MM.1S (cell line): ENCODE measurements at regions not wholly inside any gene's neighbourhood (a gene's known extent, or its start where the extent isn't known, plus 50 kb on each side); places are given as distances from the start of the nearest gene placed in this dataset.

Experiments
- EZH2 ChIP-seq: fragments of 300-600 bp; sonication (generic); optimal IDR thresholded peaks from 2 replicates; pipeline ENCODE3; 2017; ENCODE audit warnings: low read depth, mild to moderate bottlenecking, antibody characterized with exemption, low read length, mixed read lengths
- EZH2phosphoT487 ChIP-seq: fragments of 300-600 bp; sonication (generic); IDR thresholded peaks from 2 replicates; pipeline ENCODE4 v1.6.1; 2018; ENCODE audit warnings: antibody characterized with exemption, low read length
- TF ChIP-seq, protein P1 (sequence below): fragments of 300-600 bp; sonication (generic); IDR thresholded peaks from 2 replicates; pipeline ENCODE4 v1.5.1; 2016; ENCODE audit warnings: antibody characterized with exemption, low read length, mixed read lengths

DNA sequence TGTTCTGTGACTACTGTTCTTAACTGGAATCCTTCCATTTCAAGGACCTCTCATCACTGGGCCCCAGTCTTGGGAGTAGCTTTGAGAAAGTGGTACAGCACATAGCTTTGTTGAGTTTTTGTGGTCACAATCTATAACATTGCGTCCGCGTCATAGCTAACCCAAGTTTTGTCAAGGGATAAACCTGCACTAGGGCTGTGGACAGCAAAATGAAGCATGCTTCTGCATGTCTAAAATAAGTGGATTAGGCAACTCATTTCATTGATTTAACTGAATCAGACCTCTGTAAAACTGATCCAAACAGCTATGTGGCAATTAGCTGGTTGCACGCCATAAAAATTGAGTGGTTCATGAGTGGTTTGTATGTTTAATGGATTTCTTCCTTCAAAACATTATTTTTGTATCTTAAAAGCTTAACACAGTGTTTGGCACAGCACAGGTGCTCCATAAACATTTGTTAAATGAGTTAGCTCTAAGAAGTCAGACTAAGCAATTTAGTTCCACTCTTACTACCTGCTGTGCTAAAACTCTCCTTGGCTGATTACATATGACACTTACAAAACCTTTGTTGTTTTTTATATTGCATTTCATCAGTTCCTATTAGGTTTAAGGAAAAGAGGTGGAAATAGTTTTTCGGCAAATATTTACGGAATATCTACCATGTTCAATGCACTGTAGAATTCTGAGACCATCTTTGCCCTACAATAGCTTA lies 160.3 kb upstream of the ATXN1 start:
- TF ChIP-seq, protein P1, sequence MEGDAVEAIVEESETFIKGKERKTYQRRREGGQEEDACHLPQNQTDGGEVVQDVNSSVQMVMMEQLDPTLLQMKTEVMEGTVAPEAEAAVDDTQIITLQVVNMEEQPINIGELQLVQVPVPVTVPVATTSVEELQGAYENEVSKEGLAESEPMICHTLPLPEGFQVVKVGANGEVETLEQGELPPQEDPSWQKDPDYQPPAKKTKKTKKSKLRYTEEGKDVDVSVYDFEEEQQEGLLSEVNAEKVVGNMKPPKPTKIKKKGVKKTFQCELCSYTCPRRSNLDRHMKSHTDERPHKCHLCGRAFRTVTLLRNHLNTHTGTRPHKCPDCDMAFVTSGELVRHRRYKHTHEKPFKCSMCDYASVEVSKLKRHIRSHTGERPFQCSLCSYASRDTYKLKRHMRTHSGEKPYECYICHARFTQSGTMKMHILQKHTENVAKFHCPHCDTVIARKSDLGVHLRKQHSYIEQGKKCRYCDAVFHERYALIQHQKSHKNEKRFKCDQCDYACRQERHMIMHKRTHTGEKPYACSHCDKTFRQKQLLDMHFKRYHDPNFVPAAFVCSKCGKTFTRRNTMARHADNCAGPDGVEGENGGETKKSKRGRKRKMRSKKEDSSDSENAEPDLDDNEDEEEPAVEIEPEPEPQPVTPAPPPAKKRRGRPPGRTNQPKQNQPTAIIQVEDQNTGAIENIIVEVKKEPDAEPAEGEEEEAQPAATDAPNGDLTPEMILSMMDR, result no peak
- TF ChIP-seq EZH2, result no peak
- TF ChIP-seq EZH2phosphoT487, result no peak
